ENCODE measurements at regions not wholly inside any gene's neighbourhood (a gene's known extent, or its start where the extent isn't known, plus 50 kb on each side); places are given as distances from the start of the nearest gene placed in this dataset.

GRCh38 chr3:16658004-16658924, 53.0 kb upstream of the DAZL start:
- DNase-seq: no peak

GRCh38 chr3:16658925-16659793, 53.9 kb upstream of the DAZL start:
- DNase-seq: no peak

GRCh38 chr3:16663854-16664712, 58.9 kb upstream of the DAZL start:
- no peak for DNase-seq

- DNase-seq: no peak
These were observed 60.1 kb upstream of the DAZL start for GRCh38 chr3:16665282-16665741.

- no peak for DNase-seq
These were observed 61.0 kb upstream of the DAZL start for GRCh38 chr3:16666206-16666605.

GRCh38 chr3:16667633-16668032, 62.4 kb upstream of the DAZL start:
- no peak for DNase-seq

- DNase-seq: no peak
These were observed 63.7 kb upstream of the DAZL start for GRCh38 chr3:16668776-16669545.

GRCh38 chr3:16670191-16670590, 65.0 kb upstream of the DAZL start:
- DNase-seq: no peak

GRCh38 chr3:16671690-16672089, 66.5 kb upstream of the DAZL start:
- no peak for DNase-seq

- DNase-seq: no peak
These were observed 68.3 kb upstream of the DAZL start for GRCh38 chr3:16673530-16673929.

- DNase-seq: no peak
These were observed 70.6 kb upstream of the DAZL start for GRCh38 chr3:16675805-16676204.

GRCh38 chr3:16686679-16687078, 81.5 kb upstream of the DAZL start:
- DNase-seq: no peak

GRCh38 chr3:16687221-16687620, 82.0 kb upstream of the DAZL start:
- no peak for DNase-seq

- DNase-seq: no peak
These were observed 87.5 kb upstream of the DAZL start for GRCh38 chr3:16692486-16693344.

GRCh38 chr3:16693820-16694219, 88.6 kb upstream of the DAZL start:
- DNase-seq: no peak

GRCh38 chr3:16695710-16696109, 90.5 kb upstream of the DAZL start:
- DNase-seq: no peak

- DNase-seq: no peak
These were observed 92.4 kb upstream of the DAZL start for GRCh38 chr3:16697443-16698147.

- no peak for DNase-seq
These were observed 95.4 kb upstream of the DAZL start for GRCh38 chr3:16700651-16701050.

- no peak for DNase-seq
These were observed 99.7 kb upstream of the DAZL start for GRCh38 chr3:16704941-16705340.

- no peak for DNase-seq
These were observed 102.0 kb upstream of the DAZL start for GRCh38 chr3:16707260-16707659.
